ENCODE measurements at regions not wholly inside any gene's neighbourhood (a gene's known extent, or its start where the extent isn't known, plus 50 kb on each side); places are given as distances from the start of the nearest gene placed in this dataset.

- no peak overlapping the region for H4K91ac ChIP-seq (ENCODE audit: low read depth, low read length, poor library complexity)
Measured at GRCh38 chr4:188958346-188958745, 819.1 kb downstream of the TRIML1 start.

DNA sequence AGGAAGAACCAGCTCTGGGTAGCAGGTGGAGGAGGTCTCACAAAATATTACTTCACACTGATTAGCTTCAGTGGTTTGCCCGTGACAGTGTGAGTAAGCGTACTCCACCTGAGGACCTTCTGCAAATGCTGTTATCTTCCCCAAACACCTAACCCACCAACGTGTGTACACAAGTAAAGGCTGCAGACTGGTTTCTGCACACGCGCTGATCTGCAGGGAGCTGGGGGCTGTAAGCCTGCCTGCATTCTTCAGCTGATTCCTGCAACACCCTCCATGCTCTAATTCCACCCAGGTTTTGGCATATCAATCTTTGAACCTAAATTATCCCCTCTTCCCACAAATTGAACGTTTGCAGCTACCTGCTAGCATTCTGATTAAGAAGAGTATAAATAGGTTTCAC lies 820.2 kb downstream of the TRIML1 start:
- no CpG with 5 or more reads among the region's 6 CpGs for WGBS, 2 donors (ENCODE audit: extremely low coverage in 2 of 2, insufficient read length in 2 of 2, insufficient replicate concordance in 1 of 2)

More at GRCh38 chr4:188958346-188958745, 819.1 kb downstream of the TRIML1 start:
- no peaks in the 10 kb centered on the region for H3K4me1 ChIP-seq (ENCODE audit: control insufficient read depth in 2 of 2, insufficient read depth in 1 of 2, low read depth in 1 of 2, low read length in 2 of 2)
- no peak overlapping the region for H3K27ac ChIP-seq (replicated peaks; ENCODE audit: low read length)
- H2AK5ac ChIP-seq (ENCODE audit: low read depth, low read length): no peak overlapping the region
- H3K14ac ChIP-seq (ENCODE audit: low read length): no peak overlapping the region
- H3K4ac ChIP-seq (ENCODE audit: low read length): no peak overlapping the region
- no peak overlapping the region for H2BK5ac ChIP-seq (ENCODE audit: low read length)
- no peak overlapping the region for H3K18ac ChIP-seq (ENCODE audit: low read length)
- H3K36me3 ChIP-seq (replicated peaks in 1 of 2; ENCODE audit: control insufficient read depth in 2 of 2, insufficient read depth in 2 of 2, low read length in 2 of 2): no peaks in the 10 kb centered on the region
- no peak overlapping the region for H3K4me3 ChIP-seq (ENCODE audit: low read length in 2 of 2)
- H3K9ac ChIP-seq (ENCODE audit: low read depth, low read length, poor library complexity): no peak overlapping the region
- no peak overlapping the region for H2BK12ac ChIP-seq (ENCODE audit: low read length)
- no peak overlapping the region for H2AFZ ChIP-seq (ENCODE audit: low read length)
- DNase-seq (ENCODE audit: low spot score): no peak
- no peak overlapping the region for H2BK15ac ChIP-seq (ENCODE audit: low read length)
- no peak overlapping the region for H3K23ac ChIP-seq (ENCODE audit: low read depth, low read length, poor library complexity)
- H3K9me3 ChIP-seq (replicated peaks in 1 of 2; ENCODE audit: control insufficient read depth in 2 of 2, insufficient read depth in 1 of 2, low read depth in 1 of 2, low read length in 2 of 2): no peaks in the 10 kb centered on the region
- no peak overlapping the region for H3K4me2 ChIP-seq (ENCODE audit: insufficient read depth, low read length, poor library complexity, severe bottlenecking)
- no peak overlapping the region for H4K8ac ChIP-seq (ENCODE audit: low read depth, low read length)
- H2BK120ac ChIP-seq (ENCODE audit: low read depth, low read length): no peak overlapping the region
- no peaks in the 10 kb centered on the region for H3K27me3 ChIP-seq (ENCODE audit: control insufficient read depth in 3 of 3, insufficient read depth in 3 of 3, low read depth in 1 of 3, low read length in 3 of 3)
- H3K79me1 ChIP-seq (ENCODE audit: low read depth, low read length): no peaks in the 10 kb centered on the region

GRCh38 chr4:188960411-188961093 lies 821.3 kb downstream of the TRIML1 start:
- no peak overlapping the region for H2BK15ac ChIP-seq (ENCODE audit: low read length)
- H2AFZ ChIP-seq (ENCODE audit: low read length): no peak overlapping the region
- no peaks in the 10 kb centered on the region for H3K27me3 ChIP-seq (ENCODE audit: control insufficient read depth in 3 of 3, insufficient read depth in 3 of 3, low read depth in 1 of 3, low read length in 3 of 3)
- H3K4me3 ChIP-seq (ENCODE audit: low read length in 2 of 2): no peak overlapping the region
- no peak for DNase-seq (ENCODE audit: low spot score)
- no peaks in the 10 kb centered on the region for H3K9me3 ChIP-seq (replicated peaks in 1 of 2; ENCODE audit: control insufficient read depth in 2 of 2, insufficient read depth in 1 of 2, low read depth in 1 of 2, low read length in 2 of 2)
- H3K4ac ChIP-seq (ENCODE audit: low read length): no peak overlapping the region
- H3K23ac ChIP-seq (ENCODE audit: low read depth, low read length, poor library complexity): no peak overlapping the region
- no CpG with 5 or more reads among the region's 4 CpGs for WGBS, 2 donors (ENCODE audit: extremely low coverage in 2 of 2, insufficient read length in 2 of 2, insufficient replicate concordance in 1 of 2)
- H3K79me1 ChIP-seq (ENCODE audit: low read depth, low read length): no peaks in the 10 kb centered on the region
- H2BK12ac ChIP-seq (ENCODE audit: low read length): no peak overlapping the region
- no peak overlapping the region for H3K4me2 ChIP-seq (ENCODE audit: insufficient read depth, low read length, poor library complexity, severe bottlenecking)
- no peak overlapping the region for H2AK5ac ChIP-seq (ENCODE audit: low read depth, low read length)
- no peak overlapping the region for H3K9ac ChIP-seq (ENCODE audit: low read depth, low read length, poor library complexity)
- no peak overlapping the region for H4K91ac ChIP-seq (ENCODE audit: low read depth, low read length, poor library complexity)
- no peaks in the 10 kb centered on the region for H3K36me3 ChIP-seq (replicated peaks in 1 of 2; ENCODE audit: control insufficient read depth in 2 of 2, insufficient read depth in 2 of 2, low read length in 2 of 2)
- no peak overlapping the region for H2BK5ac ChIP-seq (ENCODE audit: low read length)
- H3K18ac ChIP-seq (ENCODE audit: low read length): no peak overlapping the region
- no peak overlapping the region for H3K27ac ChIP-seq (replicated peaks; ENCODE audit: low read length)
- no peak overlapping the region for H4K8ac ChIP-seq (ENCODE audit: low read depth, low read length)
- H3K4me1 ChIP-seq (ENCODE audit: control insufficient read depth in 2 of 2, insufficient read depth in 1 of 2, low read depth in 1 of 2, low read length in 2 of 2): no peaks in the 10 kb centered on the region
- no peak overlapping the region for H3K14ac ChIP-seq (ENCODE audit: low read length)
- H2BK120ac ChIP-seq (ENCODE audit: low read depth, low read length): no peak overlapping the region

More for the DNA sequence above, 820.2 kb downstream of the TRIML1 start:
- Histone ChIP-seq H3K4me2 (ENCODE audit: insufficient read depth, low read length, poor library complexity, severe bottlenecking) (no peak overlapping the region), H2BK12ac (ENCODE audit: low read length) (no peak overlapping the region), H2AFZ (ENCODE audit: low read length) (no peak overlapping the region), H3K27ac (replicated peaks; ENCODE audit: low read length) (no peak overlapping the region), H3K14ac (ENCODE audit: low read length) (no peak overlapping the region), H3K23ac (ENCODE audit: low read depth, low read length, poor library complexity) (no peak overlapping the region), H3K27me3 (ENCODE audit: control insufficient read depth in 3 of 3, insufficient read depth in 3 of 3, low read depth in 1 of 3, low read length in 3 of 3) (no peaks in the 10 kb centered on the region), H2AK5ac (ENCODE audit: low read depth, low read length) (no peak overlapping the region), H3K4ac (ENCODE audit: low read length) (no peak overlapping the region), H2BK15ac (ENCODE audit: low read length) (no peak overlapping the region), H3K79me1 (ENCODE audit: low read depth, low read length) (no peaks in the 10 kb centered on the region), H2BK5ac (ENCODE audit: low read length) (no peak overlapping the region), H3K4me3 (ENCODE audit: low read length in 2 of 2) (no peak overlapping the region), H3K9me3 (replicated peaks in 1 of 2; ENCODE audit: control insufficient read depth in 2 of 2, insufficient read depth in 1 of 2, low read depth in 1 of 2, low read length in 2 of 2) (no peaks in the 10 kb centered on the region), H3K36me3 (replicated peaks in 1 of 2; ENCODE audit: control insufficient read depth in 2 of 2, insufficient read depth in 2 of 2, low read length in 2 of 2) (no peaks in the 10 kb centered on the region), H4K8ac (ENCODE audit: low read depth, low read length) (no peak overlapping the region), H3K18ac (ENCODE audit: low read length) (peak overlapping the region; percentile 63), H3K4me1 (ENCODE audit: control insufficient read depth in 2 of 2, insufficient read depth in 1 of 2, low read depth in 1 of 2, low read length in 2 of 2) (no peaks in the 10 kb centered on the region), H3K9ac (ENCODE audit: low read depth, low read length, poor library complexity) (no peak overlapping the region), H4K91ac (ENCODE audit: low read depth, low read length, poor library complexity) (no peak overlapping the region), H2BK120ac (ENCODE audit: low read depth, low read length) (no peak overlapping the region)
- DNase-seq (ENCODE audit: low spot score): no peak

- H3K79me1 ChIP-seq (ENCODE audit: low read depth, low read length): no peaks in the 10 kb centered on the region
- H2BK12ac ChIP-seq (ENCODE audit: low read length): no peak overlapping the region
- H3K4me1 ChIP-seq (ENCODE audit: control insufficient read depth in 2 of 2, insufficient read depth in 1 of 2, low read depth in 1 of 2, low read length in 2 of 2): peaks cover 2 to 5% of the 10 kb centered on the region in 2 donors
- no CpG with 5 or more reads among the region's 3 CpGs for WGBS, 2 donors (ENCODE audit: extremely low coverage in 2 of 2, insufficient read length in 2 of 2, insufficient replicate concordance in 1 of 2)
- H3K9ac ChIP-seq (ENCODE audit: low read depth, low read length, poor library complexity): no peak overlapping the region
- H2BK15ac ChIP-seq (ENCODE audit: low read length): no peak overlapping the region
- no peak overlapping the region for H2AK5ac ChIP-seq (ENCODE audit: low read depth, low read length)
- no peak overlapping the region for H2BK120ac ChIP-seq (ENCODE audit: low read depth, low read length)
- H3K18ac ChIP-seq (ENCODE audit: low read length): no peak overlapping the region
- H2AFZ ChIP-seq (ENCODE audit: low read length): no peak overlapping the region
- H4K91ac ChIP-seq (ENCODE audit: low read depth, low read length, poor library complexity): no peak overlapping the region
- H3K4me2 ChIP-seq (ENCODE audit: insufficient read depth, low read length, poor library complexity, severe bottlenecking): no peak overlapping the region
- no peak overlapping the region for H3K14ac ChIP-seq (ENCODE audit: low read length)
- no peaks in the 10 kb centered on the region for H3K27me3 ChIP-seq (ENCODE audit: control insufficient read depth in 3 of 3, insufficient read depth in 3 of 3, low read depth in 1 of 3, low read length in 3 of 3)
- H3K23ac ChIP-seq (ENCODE audit: low read depth, low read length, poor library complexity): no peak overlapping the region
- no peak for DNase-seq (ENCODE audit: low spot score)
- H3K4me3 ChIP-seq (ENCODE audit: low read length in 2 of 2): no peak overlapping the region
- no peak overlapping the region for H4K8ac ChIP-seq (ENCODE audit: low read depth, low read length)
- peaks cover 0 to 2% of the 10 kb centered on the region in 2 donors for H3K9me3 ChIP-seq (replicated peaks in 1 of 2; ENCODE audit: control insufficient read depth in 2 of 2, insufficient read depth in 1 of 2, low read depth in 1 of 2, low read length in 2 of 2)
- H3K27ac ChIP-seq (replicated peaks; ENCODE audit: low read length): no peak overlapping the region
- no peaks in the 10 kb centered on the region for H3K36me3 ChIP-seq (replicated peaks in 1 of 2; ENCODE audit: control insufficient read depth in 2 of 2, insufficient read depth in 2 of 2, low read length in 2 of 2)
- no peak overlapping the region for H3K4ac ChIP-seq (ENCODE audit: low read length)
- H2BK5ac ChIP-seq (ENCODE audit: low read length): no peak overlapping the region
Measured at GRCh38 chr4:188971125-188971524, 831.9 kb downstream of the TRIML1 start.

Measured in neuronal stem cell (in vitro differentiated cells).